ENCODE measurements at regions not wholly inside any gene's neighbourhood (a gene's known extent, or its start where the extent isn't known, plus 50 kb on each side); places are given as distances from the start of the nearest gene placed in this dataset.
A peak's percentile ranks its signal among the peaks of the same experiment; 100 is the strongest.

DNA sequence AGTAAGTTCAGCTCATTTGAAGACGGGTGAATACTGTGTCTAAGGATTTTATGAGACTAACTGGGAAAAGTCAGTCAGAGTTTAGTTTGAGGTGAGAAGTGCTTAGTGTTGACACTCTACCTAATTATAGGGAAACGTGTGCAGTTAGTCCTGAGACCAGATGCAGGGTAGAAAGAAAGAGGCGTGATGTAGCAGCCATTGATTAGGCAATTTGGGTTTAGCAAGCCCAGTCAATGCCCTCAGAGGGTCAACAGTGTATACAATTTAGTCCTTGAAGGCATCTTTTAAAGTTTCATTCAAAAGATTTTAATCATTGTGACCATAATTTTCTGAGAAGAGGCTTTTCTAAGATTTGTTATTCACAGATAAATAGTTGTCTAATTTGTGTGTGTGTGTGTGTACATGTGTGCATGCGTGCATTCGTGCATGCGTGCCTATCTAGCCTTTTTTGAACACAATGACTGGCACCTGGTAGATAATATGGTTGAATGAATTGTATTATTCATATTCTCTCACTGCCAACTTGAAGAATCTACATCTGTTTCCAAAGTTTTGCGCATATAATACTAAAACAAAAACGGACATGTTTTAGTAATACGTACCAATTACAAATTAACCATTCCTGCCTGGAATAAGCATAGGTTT lies 332.9 kb downstream of the SRGAP2C start:
- H3K4me2 ChIP-seq (ENCODE audit: control insufficient read depth, extremely low read depth, insufficient read depth, low read depth, low read length): no peak overlapping the region
- dilution Hi-C loops (cut with MboI; ENCODE audit: extremely low pct_ligation_motif_present, low sequenced_read_pairs): no loop called here
- no peak overlapping the region for H3K27ac ChIP-seq (ENCODE audit: control insufficient read depth, insufficient read depth, low read length)
- H3K9me1 ChIP-seq (ENCODE audit: control insufficient read depth, extremely low read depth, insufficient read depth, low read length): no peaks in the 10 kb centered on the region
- H3K4me3 ChIP-seq (ENCODE audit: control insufficient read depth in 2 of 3, extremely low read depth in 1 of 3, insufficient read depth in 2 of 3, low read depth in 1 of 3, low read length in 3 of 3): no peak overlapping the region
- peaks cover 5% of the 10 kb centered on the region for H3K4me1 ChIP-seq (ENCODE audit: control insufficient read depth, extremely low read depth, insufficient read depth, low read length)
- TF ChIP-seq, protein P1, sequence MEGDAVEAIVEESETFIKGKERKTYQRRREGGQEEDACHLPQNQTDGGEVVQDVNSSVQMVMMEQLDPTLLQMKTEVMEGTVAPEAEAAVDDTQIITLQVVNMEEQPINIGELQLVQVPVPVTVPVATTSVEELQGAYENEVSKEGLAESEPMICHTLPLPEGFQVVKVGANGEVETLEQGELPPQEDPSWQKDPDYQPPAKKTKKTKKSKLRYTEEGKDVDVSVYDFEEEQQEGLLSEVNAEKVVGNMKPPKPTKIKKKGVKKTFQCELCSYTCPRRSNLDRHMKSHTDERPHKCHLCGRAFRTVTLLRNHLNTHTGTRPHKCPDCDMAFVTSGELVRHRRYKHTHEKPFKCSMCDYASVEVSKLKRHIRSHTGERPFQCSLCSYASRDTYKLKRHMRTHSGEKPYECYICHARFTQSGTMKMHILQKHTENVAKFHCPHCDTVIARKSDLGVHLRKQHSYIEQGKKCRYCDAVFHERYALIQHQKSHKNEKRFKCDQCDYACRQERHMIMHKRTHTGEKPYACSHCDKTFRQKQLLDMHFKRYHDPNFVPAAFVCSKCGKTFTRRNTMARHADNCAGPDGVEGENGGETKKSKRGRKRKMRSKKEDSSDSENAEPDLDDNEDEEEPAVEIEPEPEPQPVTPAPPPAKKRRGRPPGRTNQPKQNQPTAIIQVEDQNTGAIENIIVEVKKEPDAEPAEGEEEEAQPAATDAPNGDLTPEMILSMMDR (optimal IDR thresholded peaks at IDR 0.05 in 1 of 3, IDR thresholded peaks at IDR 0.05 in 1 of 3, conservative IDR thresholded peaks at IDR 0.05 in 1 of 3; ENCODE audit: extremely low read depth in 1 of 3, insufficient read depth in 2 of 3, low read length in 3 of 3): no peak
- no peak for TF ChIP-seq EZH2 (IDR thresholded peaks at IDR 0.05; ENCODE audit: low read length)
- H3K9ac ChIP-seq (ENCODE audit: control insufficient read depth, extremely low read depth, insufficient read depth, low read length): no peak overlapping the region
- H3K79me2 ChIP-seq (ENCODE audit: control insufficient read depth, insufficient read depth, low read length): no peaks in the 10 kb centered on the region
- DNase-seq (ENCODE audit: low read depth, low spot score): no peak
- no peak overlapping the region for H2AFZ ChIP-seq (ENCODE audit: control insufficient read depth, low read length)
- no peaks in the 10 kb centered on the region for H3K27me3 ChIP-seq (ENCODE audit: control insufficient read depth, extremely low read depth, insufficient read depth, low read length)
- no peaks in the 10 kb centered on the region for H3K36me3 ChIP-seq (ENCODE audit: control insufficient read depth in 2 of 2, extremely low read depth in 1 of 2, insufficient read depth in 2 of 2, low read length in 2 of 2)
- FAIRE-seq: no peak
- no peaks in the 10 kb centered on the region for H4K20me1 ChIP-seq (ENCODE audit: control insufficient read depth, extremely low read depth, insufficient read depth, low read length)
- no peaks in the 10 kb centered on the region for H3K9me3 ChIP-seq (ENCODE audit: control insufficient read depth, low read depth, low read length)

DNA sequence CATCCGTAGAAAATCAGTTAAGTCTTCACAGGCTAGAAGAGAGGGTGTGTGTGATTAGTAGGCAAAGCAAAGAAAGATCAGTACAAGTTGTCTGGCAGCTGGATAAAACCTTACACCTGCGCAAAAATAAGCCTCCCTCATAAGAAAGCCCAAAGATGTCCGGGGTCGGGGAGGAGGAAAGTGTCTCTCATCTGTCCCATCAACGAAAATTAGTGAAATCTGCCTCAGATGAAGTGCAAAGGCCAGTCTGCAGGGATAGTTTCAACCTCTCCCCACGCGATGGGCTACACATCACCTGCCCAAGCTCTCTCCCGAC lies 333.9 kb downstream of the SRGAP2C start:
- no peaks in the 10 kb centered on the region for H3K9me1 ChIP-seq (ENCODE audit: control insufficient read depth, extremely low read depth, insufficient read depth, low read length)
- peaks cover 5% of the 10 kb centered on the region for H3K4me1 ChIP-seq (ENCODE audit: control insufficient read depth, extremely low read depth, insufficient read depth, low read length)
- no peaks in the 10 kb centered on the region for H4K20me1 ChIP-seq (ENCODE audit: control insufficient read depth, extremely low read depth, insufficient read depth, low read length)
- TF ChIP-seq, protein P1 (optimal IDR thresholded peaks at IDR 0.05 in 1 of 3, IDR thresholded peaks at IDR 0.05 in 1 of 3, conservative IDR thresholded peaks at IDR 0.05 in 1 of 3; ENCODE audit: extremely low read depth in 1 of 3, insufficient read depth in 2 of 3, low read length in 3 of 3): no peak
- TF ChIP-seq EZH2 (IDR thresholded peaks at IDR 0.05; ENCODE audit: low read length): no peak
- dilution Hi-C loops (cut with MboI; ENCODE audit: extremely low pct_ligation_motif_present, low sequenced_read_pairs): no loop called here
- H2AFZ ChIP-seq (ENCODE audit: control insufficient read depth, low read length): peak overlapping the region; percentile 89
- DNase-seq (ENCODE audit: low read depth, low spot score): no peak
- no peak for FAIRE-seq
- H3K27me3 ChIP-seq (ENCODE audit: control insufficient read depth, extremely low read depth, insufficient read depth, low read length): no peaks in the 10 kb centered on the region
- H3K9me3 ChIP-seq (ENCODE audit: control insufficient read depth, low read depth, low read length): no peaks in the 10 kb centered on the region
- H3K36me3 ChIP-seq (ENCODE audit: control insufficient read depth in 2 of 2, extremely low read depth in 1 of 2, insufficient read depth in 2 of 2, low read length in 2 of 2): no peaks in the 10 kb centered on the region
- H3K4me3 ChIP-seq (ENCODE audit: control insufficient read depth in 2 of 3, extremely low read depth in 1 of 3, insufficient read depth in 2 of 3, low read depth in 1 of 3, low read length in 3 of 3): peak overlapping the region; percentile 55 to 66 (median 57)
- no peaks in the 10 kb centered on the region for H3K79me2 ChIP-seq (ENCODE audit: control insufficient read depth, insufficient read depth, low read length)
- peak overlapping the region; percentile 44 for H3K9ac ChIP-seq (ENCODE audit: control insufficient read depth, extremely low read depth, insufficient read depth, low read length)
- H3K4me2 ChIP-seq (ENCODE audit: control insufficient read depth, extremely low read depth, insufficient read depth, low read depth, low read length): peak overlapping the region; percentile 80
- no peak overlapping the region for H3K27ac ChIP-seq (ENCODE audit: control insufficient read depth, insufficient read depth, low read length)
